ENCODE measurements at regions not wholly inside any gene's neighbourhood (a gene's known extent, or its start where the extent isn't known, plus 50 kb on each side); places are given as distances from the start of the nearest gene placed in this dataset.

GRCh38 chr13:106036870-106037269, 498.6 kb downstream of the EFNB2 start:
- no peak for DNase-seq (ENCODE audit: extremely low spot score)
- no peak overlapping the region for H3K27ac ChIP-seq (replicated peaks in 1 of 4)
- no peaks in the 10 kb centered on the region for H3K27me3 ChIP-seq
- no peaks in the 10 kb centered on the region for H3K4me1 ChIP-seq
- 92% methylated on average over 6 of the region's 6 CpGs for WGBS
- H3K4me3 ChIP-seq: no peak overlapping the region
- intact Hi-C loops (cut with DNase I): no loop called here
- TF ChIP-seq CTCF (IDR thresholded peaks at IDR 0.05) (no peak), EP300 (IDR thresholded peaks at IDR 0.05) (no peak), POLR2AphosphoS5 (IDR thresholded peaks at IDR 0.05) (no peak), POLR2A (IDR thresholded peaks at IDR 0.05; ENCODE audit: low read depth) (no peak)
- H3K9me3 ChIP-seq: no peaks in the 10 kb centered on the region
- no peaks in the 10 kb centered on the region for H3K36me3 ChIP-seq

GRCh38 chr13:106034201-106034600, 501.3 kb downstream of the EFNB2 start:
- no peak for TF ChIP-seq CTCF (IDR thresholded peaks at IDR 0.05)
- TF ChIP-seq EP300 (IDR thresholded peaks at IDR 0.05): no peak
- TF ChIP-seq POLR2A (IDR thresholded peaks at IDR 0.05; ENCODE audit: low read depth): no peak
- TF ChIP-seq POLR2AphosphoS5 (IDR thresholded peaks at IDR 0.05): no peak
- no peaks in the 10 kb centered on the region for H3K36me3 ChIP-seq

GRCh38 chr13:106033659-106034058, 501.8 kb downstream of the EFNB2 start:
- no peak overlapping the region for H3K27ac ChIP-seq (replicated peaks in 1 of 4)
- no peaks in the 10 kb centered on the region for H3K36me3 ChIP-seq
- H3K27me3 ChIP-seq: no peaks in the 10 kb centered on the region
- no peak for TF ChIP-seq POLR2A (IDR thresholded peaks at IDR 0.05; ENCODE audit: low read depth)
- peak in 1 of 3 experiments; percentile 9 for TF ChIP-seq CTCF (IDR thresholded peaks at IDR 0.05)
- 62% methylated on average over 2 of the region's 2 CpGs for WGBS
- H3K4me3 ChIP-seq: no peak overlapping the region
- no peaks in the 10 kb centered on the region for H3K4me1 ChIP-seq
- intact Hi-C loops (cut with DNase I): no loop called here
- no peaks in the 10 kb centered on the region for H3K9me3 ChIP-seq
- no peak for DNase-seq (ENCODE audit: extremely low spot score)

More at GRCh38 chr13:106034201-106034600, 501.3 kb downstream of the EFNB2 start:
- Histone ChIP-seq H3K9me3 (no peaks in the 10 kb centered on the region), H3K4me1 (no peaks in the 10 kb centered on the region), H3K27ac (replicated peaks in 1 of 4) (no peak overlapping the region), H3K27me3 (no peaks in the 10 kb centered on the region), H3K4me3 (no peak overlapping the region)
- DNase-seq (ENCODE audit: extremely low spot score): no peak
- 69% methylated on average over 6 of the region's 6 CpGs for WGBS
- intact Hi-C loops (cut with DNase I): no loop called here

GRCh38 chr13:106032441-106032840, 503.0 kb downstream of the EFNB2 start:
- TF ChIP-seq POLR2AphosphoS5 (IDR thresholded peaks at IDR 0.05): no peak
- no peak for TF ChIP-seq CTCF (IDR thresholded peaks at IDR 0.05)
- no peak for TF ChIP-seq POLR2A (IDR thresholded peaks at IDR 0.05; ENCODE audit: low read depth)
- TF ChIP-seq EP300 (IDR thresholded peaks at IDR 0.05): no peak
- intact Hi-C loops (cut with DNase I): no loop called here
- Histone ChIP-seq H3K4me1 (no peaks in the 10 kb centered on the region), H3K36me3 (no peaks in the 10 kb centered on the region), H3K27me3 (no peaks in the 10 kb centered on the region), H3K9me3 (no peaks in the 10 kb centered on the region), H3K27ac (replicated peaks in 1 of 4) (no peak overlapping the region), H3K4me3 (no peak overlapping the region)
- 100% methylated on average over 2 of the region's 2 CpGs for WGBS
- DNase-seq (ENCODE audit: extremely low spot score): no peak

- H3K27ac ChIP-seq (replicated peaks in 1 of 4): no peak overlapping the region
- 87% methylated on average over 7 of the region's 7 CpGs for WGBS
- H3K27me3 ChIP-seq: no peaks in the 10 kb centered on the region
- no peak overlapping the region for H3K4me3 ChIP-seq
- intact Hi-C loops (cut with DNase I): no loop called here
- no peak for TF ChIP-seq EP300 (IDR thresholded peaks at IDR 0.05)
- no peak for TF ChIP-seq CTCF (IDR thresholded peaks at IDR 0.05)
- TF ChIP-seq POLR2AphosphoS5 (IDR thresholded peaks at IDR 0.05): no peak
- no peak for TF ChIP-seq POLR2A (IDR thresholded peaks at IDR 0.05; ENCODE audit: low read depth)
- DNase-seq (ENCODE audit: extremely low spot score): no peak
- no peaks in the 10 kb centered on the region for H3K36me3 ChIP-seq
- H3K4me1 ChIP-seq: no peaks in the 10 kb centered on the region
- no peaks in the 10 kb centered on the region for H3K9me3 ChIP-seq
Observed at GRCh38 chr13:106029676-106030290, 505.7 kb downstream of the EFNB2 start.

Measured in esophagus muscularis mucosa (tissue), 4 donors.